Esophagus (tissue), 2 donors: ENCODE measurements at regions not wholly inside any gene's neighbourhood (a gene's known extent, or its start where the extent isn't known, plus 50 kb on each side); places are given as distances from the start of the nearest gene placed in this dataset.

Experiments used
- H3K27ac ChIP-seq, 2 donors: one replicate each; pipeline ENCODE4 v1.5.1; 2013; ENCODE audit warnings: low read depth in 2 of 2, mild to moderate bottlenecking in 2 of 2, inconsistent platforms in 1 of 2, low read length in 1 of 2, moderate library complexity in 1 of 2
- H3K27me3 ChIP-seq, 2 donors: one replicate each; pipeline ENCODE4 v1.6.1; 2013; ENCODE audit warnings: low read length in 2 of 2, control low read depth in 1 of 2, mild to moderate bottlenecking in 1 of 2; ENCODE audit not compliant: insufficient read depth in 2 of 2, control insufficient read depth in 1 of 2
- H3K36me3 ChIP-seq, 2 donors: one replicate each; pipeline ENCODE4 v1.6.1; 2013; ENCODE audit warnings: low read length in 1 of 2; ENCODE audit not compliant: control insufficient read depth in 2 of 2, insufficient read depth in 2 of 2
- H3K4me1 ChIP-seq, 2 donors: one replicate each; pipeline ENCODE4 v1.6.1; 2013; ENCODE audit warnings: low read length in 1 of 2; ENCODE audit not compliant: control insufficient read depth in 2 of 2, insufficient read depth in 2 of 2
- H3K4me3 ChIP-seq, 2 donors: one replicate each; pipeline ENCODE4 v1.5.1; 2013; ENCODE audit warnings: low read length in 2 of 2, mild to moderate bottlenecking in 2 of 2, low read depth in 1 of 2, moderate library complexity in 1 of 2
- H3K9me3 ChIP-seq, 2 donors: one replicate each; pipeline ENCODE4 v1.6.1; 2013; ENCODE audit warnings: mild to moderate bottlenecking in 2 of 2, low read depth in 1 of 2, low read length in 1 of 2, moderate library complexity in 1 of 2; ENCODE audit not compliant: control insufficient read depth in 2 of 2, insufficient read depth in 1 of 2
- WGBS, 2 donors: extraction: QIAGEN DNeasy Blood & Tissue Kit; methylation state at CpG; one replicate each; pipeline ENCODE4 v1.1.7; 2013; 5-methylcytosine and 5-hydroxymethylcytosine counted together
- donor health status: healthy with polysubstance abuse.
- donor health status: Bipolar disorder and iron deficiency.

- H3K27ac ChIP-seq: no peak overlapping the region
- no peaks in the 10 kb centered on the region for H3K9me3 ChIP-seq
- H3K4me3 ChIP-seq: no peak overlapping the region
- no peaks in the 10 kb centered on the region for H3K27me3 ChIP-seq
- H3K36me3 ChIP-seq: no peaks in the 10 kb centered on the region
- no peaks in the 10 kb centered on the region for H3K4me1 ChIP-seq
- 61 to 79% methylated on average over 3 of the region's 3 CpGs for WGBS, 2 donors
Measured at GRCh38 chr12:75704208-75704607, 192.8 kb upstream of the KRR1 start.

- no peaks in the 10 kb centered on the region for H3K36me3 ChIP-seq
Measured at GRCh38 chr12:75703131-75703530, 191.7 kb upstream of the KRR1 start.

GRCh38 chr12:75702477-75703093, 191.2 kb upstream of the KRR1 start:
- no peaks in the 10 kb centered on the region for H3K4me1 ChIP-seq
- WGBS, 2 donors: 41 to 44% methylated on average over 5 of the region's 5 CpGs

More at GRCh38 chr12:75703131-75703530, 191.7 kb upstream of the KRR1 start:
- Histone ChIP-seq H3K9me3 (no peaks in the 10 kb centered on the region), H3K4me1 (no peaks in the 10 kb centered on the region), H3K27me3 (no peaks in the 10 kb centered on the region), H3K27ac (no peak overlapping the region), H3K4me3 (no peak overlapping the region)

GRCh38 chr12:75701859-75702258, 190.4 kb upstream of the KRR1 start:
- Histone ChIP-seq H3K4me1 (no peaks in the 10 kb centered on the region), H3K27ac (no peak overlapping the region), H3K27me3 (no peaks in the 10 kb centered on the region), H3K4me3 (no peak overlapping the region), H3K36me3 (no peaks in the 10 kb centered on the region), H3K9me3 (no peaks in the 10 kb centered on the region)
- WGBS, 2 donors: 97 to 99% methylated on average over 2 of the region's 2 CpGs

More at GRCh38 chr12:75702477-75703093, 191.2 kb upstream of the KRR1 start:
- Histone ChIP-seq H3K9me3 (no peaks in the 10 kb centered on the region), H3K27me3 (no peaks in the 10 kb centered on the region), H3K27ac (no peak overlapping the region), H3K4me3 (no peak overlapping the region), H3K36me3 (no peaks in the 10 kb centered on the region)

- no peaks in the 10 kb centered on the region for H3K4me1 ChIP-seq
- 70 to 72% methylated on average over 7 of the region's 7 CpGs for WGBS, 2 donors
Measured at GRCh38 chr12:75699728-75700496, 188.5 kb upstream of the KRR1 start.

GRCh38 chr12:75699251-75699650, 187.8 kb upstream of the KRR1 start:
- H3K27ac ChIP-seq: no peak overlapping the region
- H3K4me3 ChIP-seq: no peak overlapping the region
- WGBS, 2 donors: 92% methylated on average over 1 of the region's 1 CpG
- no peaks in the 10 kb centered on the region for H3K4me1 ChIP-seq
- no peaks in the 10 kb centered on the region for H3K36me3 ChIP-seq
- H3K27me3 ChIP-seq: no peaks in the 10 kb centered on the region
- no peaks in the 10 kb centered on the region for H3K9me3 ChIP-seq

More at GRCh38 chr12:75699728-75700496, 188.5 kb upstream of the KRR1 start:
- Histone ChIP-seq H3K4me3 (no peak overlapping the region), H3K27me3 (no peaks in the 10 kb centered on the region), H3K9me3 (no peaks in the 10 kb centered on the region), H3K27ac (no peak overlapping the region), H3K36me3 (no peaks in the 10 kb centered on the region)

- no peaks in the 10 kb centered on the region for H3K9me3 ChIP-seq
- 93 to 96% methylated on average over 1 of the region's 1 CpG for WGBS, 2 donors
Measured at GRCh38 chr12:75698052-75698451, 186.6 kb upstream of the KRR1 start.

GRCh38 chr12:75695926-75696325, 184.5 kb upstream of the KRR1 start:
- H3K27me3 ChIP-seq: no peaks in the 10 kb centered on the region
- H3K9me3 ChIP-seq: no peaks in the 10 kb centered on the region
- no peak overlapping the region for H3K4me3 ChIP-seq
- no peaks in the 10 kb centered on the region for H3K36me3 ChIP-seq
- no peaks in the 10 kb centered on the region for H3K4me1 ChIP-seq
- H3K27ac ChIP-seq: no peak overlapping the region
- WGBS, 2 donors: 85 to 90% methylated on average over 4 of the region's 4 CpGs

More at GRCh38 chr12:75698052-75698451, 186.6 kb upstream of the KRR1 start:
- Histone ChIP-seq H3K4me1 (no peaks in the 10 kb centered on the region), H3K27me3 (no peaks in the 10 kb centered on the region), H3K36me3 (no peaks in the 10 kb centered on the region), H3K27ac (no peak overlapping the region), H3K4me3 (no peak overlapping the region)

- Histone ChIP-seq H3K36me3 (no peaks in the 10 kb centered on the region), H3K4me1 (no peaks in the 10 kb centered on the region), H3K9me3 (no peaks in the 10 kb centered on the region), H3K27me3 (no peaks in the 10 kb centered on the region), H3K27ac (no peak overlapping the region), H3K4me3 (no peak overlapping the region)
- WGBS, 2 donors: 80 to 91% methylated on average over 1 of the region's 1 CpG
Measured at GRCh38 chr12:75694534-75695268, 183.3 kb upstream of the KRR1 start.
